ENCODE measurements at regions not wholly inside any gene's neighbourhood (a gene's known extent, or its start where the extent isn't known, plus 50 kb on each side); places are given as distances from the start of the nearest gene placed in this dataset.

DNA sequence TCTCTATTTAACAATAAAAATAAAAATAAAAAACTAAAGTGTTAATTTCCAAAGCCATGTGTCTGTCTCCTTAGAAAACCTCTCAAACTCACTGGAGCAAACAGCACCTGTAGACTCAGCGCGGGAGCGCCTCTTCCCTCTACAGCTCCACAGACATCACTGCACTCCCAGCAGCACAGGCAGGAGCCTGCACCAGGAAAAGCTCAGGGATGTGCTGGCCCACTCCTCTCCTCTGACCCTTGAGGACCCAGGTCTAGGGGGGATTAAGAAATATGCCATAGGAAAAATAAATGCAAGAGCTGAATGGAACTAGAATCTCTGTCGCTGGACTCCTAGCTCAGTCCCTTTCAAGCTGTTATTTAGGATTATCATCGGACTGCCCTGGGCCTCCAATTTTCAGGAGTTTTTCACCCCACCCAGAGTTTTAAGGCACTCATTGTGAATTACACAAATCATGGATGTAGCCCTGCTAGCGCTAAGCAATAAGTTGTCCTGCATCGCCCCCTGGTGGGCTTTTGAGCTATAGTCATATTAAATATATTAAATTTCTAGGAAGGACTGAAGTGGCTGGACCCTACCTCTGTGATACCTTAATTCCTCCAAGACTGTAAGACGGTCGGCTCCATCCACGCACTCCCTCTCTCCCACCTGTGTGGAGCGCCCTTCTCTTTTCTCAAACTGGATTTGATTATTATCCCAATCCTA lies 333.9 kb downstream of the UQCRFS1 start:
- DNase-seq = peak; percentile 66

GRCh38 chr19:28876609-28877123 lies 336.3 kb downstream of the UQCRFS1 start:
- no peak for DNase-seq

- no peak for DNase-seq
Measured at GRCh38 chr19:28874742-28875141, 338.2 kb downstream of the UQCRFS1 start.

GRCh38 chr19:28873301-28873700 lies 339.6 kb downstream of the UQCRFS1 start:
- no peak for DNase-seq

DNA sequence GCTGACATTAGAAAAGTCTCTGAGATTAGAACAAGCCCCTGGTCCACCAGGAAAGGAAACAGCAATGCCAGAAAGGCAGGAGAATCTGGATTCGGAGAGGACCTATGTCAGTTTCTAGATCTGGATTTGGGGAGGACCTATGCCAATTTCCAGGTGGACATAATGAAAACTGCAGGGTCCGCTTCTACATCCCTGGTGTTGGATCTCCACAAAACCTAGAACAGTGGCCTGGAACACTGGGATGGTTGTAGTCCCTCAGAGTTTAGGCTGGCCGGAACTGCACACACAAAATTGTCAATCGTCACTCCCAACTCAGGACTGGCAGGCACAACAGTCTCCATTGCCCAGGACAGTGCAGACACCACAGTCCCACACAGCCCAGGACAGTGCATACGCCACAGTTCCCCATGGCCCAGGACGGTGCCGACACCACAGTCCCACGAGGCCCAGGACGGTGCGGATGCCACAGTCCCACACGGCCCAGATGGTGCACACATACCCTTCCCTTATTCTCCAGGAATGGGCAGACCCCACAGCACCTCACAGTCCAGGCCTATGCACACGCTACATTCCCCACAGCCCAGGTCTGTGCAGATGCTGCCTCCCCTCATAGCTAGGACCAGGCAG lies 341.7 kb downstream of the UQCRFS1 start:
- DNase-seq = no peak

- DNase-seq = no peak
Measured at GRCh38 chr19:28869459-28869858, 343.5 kb downstream of the UQCRFS1 start.

- DNase-seq = no peak
Measured at GRCh38 chr19:28868836-28869235, 344.1 kb downstream of the UQCRFS1 start.

DNA sequence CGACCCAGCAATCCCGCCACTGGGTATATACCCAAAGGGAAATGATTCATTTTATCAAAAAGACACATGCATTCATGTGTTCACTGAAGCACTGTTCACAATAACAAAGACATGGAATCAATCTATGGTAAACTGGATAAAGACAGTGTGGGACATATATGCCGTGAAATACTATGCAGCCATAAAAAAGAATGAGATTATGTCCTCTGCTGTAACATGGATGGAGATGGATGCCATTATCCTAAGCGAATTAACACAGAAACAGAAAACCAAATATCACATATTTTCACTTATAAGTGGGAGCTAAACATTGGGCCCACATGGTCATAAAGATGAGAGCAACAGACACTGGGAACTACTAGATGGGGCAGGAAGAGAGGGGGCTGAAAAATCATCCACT lies 345.0 kb downstream of the UQCRFS1 start:
- no peak for DNase-seq

DNA sequence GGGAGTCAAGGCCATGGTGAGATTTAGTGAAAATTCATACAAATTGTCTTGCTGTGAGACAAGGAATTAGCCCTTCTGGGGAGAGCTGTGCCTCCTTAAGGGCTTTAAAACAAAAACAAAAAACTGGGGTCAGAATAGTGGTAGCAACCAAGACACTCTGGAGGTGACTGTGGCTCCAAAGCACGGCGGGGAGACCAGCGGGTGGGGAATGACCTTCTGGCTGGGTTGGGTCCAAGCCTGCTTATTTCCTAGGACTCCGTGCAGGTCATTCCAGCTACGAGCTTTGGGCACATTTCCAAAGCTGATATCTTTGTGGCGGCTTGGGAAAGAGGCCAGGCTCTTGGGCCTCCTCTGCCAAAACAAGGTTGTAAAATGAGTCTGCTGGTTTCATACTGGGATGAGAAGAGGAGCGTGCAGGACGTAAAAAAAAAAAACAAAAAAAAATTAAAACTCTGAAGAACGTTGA lies 348.3 kb downstream of the UQCRFS1 start:
- no peak for DNase-seq

GRCh38 chr19:28864024-28864503 lies 348.9 kb downstream of the UQCRFS1 start:
- no peak for DNase-seq

DNA sequence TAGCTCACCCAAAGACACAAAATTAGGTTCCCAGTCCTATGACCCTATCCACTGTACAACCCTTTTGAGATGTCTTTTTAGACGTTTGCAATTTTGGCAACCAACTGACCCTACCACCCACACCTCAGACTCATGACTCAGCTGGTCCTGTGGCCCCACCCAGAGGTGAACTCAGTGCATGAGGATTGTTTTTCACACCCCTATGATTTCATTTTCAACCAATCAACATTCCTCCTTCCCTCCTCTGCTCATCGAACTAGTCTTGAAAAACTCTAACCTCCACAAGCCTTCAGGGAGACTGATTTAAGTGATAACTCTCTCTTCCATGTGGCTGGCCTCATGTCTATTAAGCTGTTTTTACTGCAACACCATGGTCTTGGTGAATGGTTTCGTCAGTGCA lies 350.7 kb downstream of the UQCRFS1 start:
- no peak for DNase-seq

DNA sequence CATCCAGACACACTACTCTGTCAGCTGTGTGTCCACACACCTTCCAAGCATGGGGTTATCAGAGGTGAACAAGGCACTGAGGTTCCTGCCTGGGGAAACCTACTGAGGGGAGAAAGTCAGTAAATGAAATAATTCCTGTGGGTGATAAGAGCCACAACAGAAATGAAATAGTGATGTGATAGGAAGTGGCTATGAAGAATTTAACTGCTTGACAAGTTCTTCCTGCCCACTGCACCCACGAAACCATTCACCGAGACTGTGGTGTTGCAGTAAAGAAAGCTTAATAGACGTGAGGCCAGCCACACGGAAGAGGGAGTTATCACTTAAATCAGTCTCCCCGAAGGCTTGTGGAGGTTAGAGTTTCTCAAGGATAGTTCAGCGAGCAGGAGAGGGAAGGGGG lies 353.1 kb downstream of the UQCRFS1 start:
- peak; percentile 50 for DNase-seq

GRCh38 chr19:28858933-28859332 lies 354.0 kb downstream of the UQCRFS1 start:
- DNase-seq = no peak

- no peak for DNase-seq
Measured at GRCh38 chr19:28857967-28858366, 355.0 kb downstream of the UQCRFS1 start.

DNA sequence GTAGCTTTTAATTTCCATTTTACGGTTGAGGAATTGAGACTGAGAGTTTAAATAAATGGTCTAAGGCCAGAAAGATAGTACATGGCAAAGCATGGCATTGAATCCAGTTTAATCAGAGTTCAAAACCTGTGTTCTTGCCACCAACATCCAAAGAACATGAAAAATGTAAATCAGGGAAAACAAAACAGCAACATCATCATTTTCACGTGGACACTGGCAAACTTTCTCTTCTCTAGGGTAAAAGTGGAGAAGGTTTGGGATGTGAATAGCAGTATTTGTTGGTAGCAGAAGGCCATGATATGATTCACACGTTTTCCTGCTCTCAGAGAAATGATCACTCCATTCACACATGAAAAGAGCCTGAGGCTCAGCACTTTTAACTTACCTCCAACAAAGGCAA lies 357.7 kb downstream of the UQCRFS1 start:
- DNase-seq = no peak

DNA sequence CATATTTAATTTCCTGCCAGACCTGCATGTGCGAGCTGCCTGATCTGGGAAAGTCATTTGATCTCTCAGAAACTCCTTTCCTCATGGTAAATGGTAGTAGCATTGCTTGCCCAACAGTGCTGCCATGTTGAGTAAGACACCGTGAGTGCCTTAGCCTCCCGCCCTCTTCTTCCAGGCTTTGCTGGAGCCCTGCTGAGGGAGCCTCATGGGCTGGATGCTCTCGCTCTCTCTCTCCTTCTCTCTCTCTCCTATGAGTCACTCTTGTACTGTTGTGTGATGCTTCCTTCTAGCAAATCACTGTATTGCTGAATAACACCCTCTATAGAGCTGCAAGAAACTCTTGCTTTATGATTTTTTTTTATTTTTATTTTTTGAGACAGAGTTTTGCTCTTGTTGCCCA lies 365.5 kb downstream of the UQCRFS1 start:
- peak; percentile 95 for DNase-seq

GRCh38 chr19:28846094-28846812 lies 366.7 kb downstream of the UQCRFS1 start:
- no peak for DNase-seq

DNA sequence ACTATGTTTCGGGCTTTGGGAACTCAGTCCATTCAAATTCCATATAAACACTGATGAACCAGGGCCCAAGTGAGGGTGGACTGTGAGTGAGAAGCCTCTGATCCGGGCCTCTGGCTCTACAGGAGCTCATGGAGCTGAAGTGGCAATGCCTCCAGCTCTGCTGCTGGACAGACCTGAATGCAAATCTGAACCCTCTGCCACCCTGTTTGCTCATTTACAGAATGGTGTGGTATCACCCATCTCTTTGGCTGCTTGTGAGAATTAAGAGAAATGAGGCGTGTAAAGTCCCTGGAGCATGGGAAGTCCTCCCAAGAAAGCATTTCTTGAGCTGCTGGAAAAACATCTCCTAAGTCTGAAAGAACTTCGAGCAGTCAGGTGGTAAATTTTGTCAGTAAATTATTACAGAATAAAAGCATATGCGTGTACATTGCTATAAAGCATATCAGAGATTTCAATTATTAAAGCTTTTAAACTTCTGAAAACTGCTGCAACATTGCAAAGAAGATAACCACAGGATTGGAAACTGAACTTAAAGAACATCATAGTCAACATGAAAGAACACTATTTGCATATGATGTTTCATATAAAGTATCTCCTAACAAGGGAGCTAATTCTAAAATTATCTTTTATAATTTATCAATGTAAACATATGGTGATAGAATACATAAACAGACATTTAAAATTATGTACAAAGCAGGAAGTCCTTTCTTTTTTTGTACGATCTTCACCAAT lies 369.0 kb downstream of the UQCRFS1 start:
- no peak for DNase-seq

- DNase-seq = peak; percentile 40
Measured at GRCh38 chr19:28841531-28841930, 371.4 kb downstream of the UQCRFS1 start.

DNA sequence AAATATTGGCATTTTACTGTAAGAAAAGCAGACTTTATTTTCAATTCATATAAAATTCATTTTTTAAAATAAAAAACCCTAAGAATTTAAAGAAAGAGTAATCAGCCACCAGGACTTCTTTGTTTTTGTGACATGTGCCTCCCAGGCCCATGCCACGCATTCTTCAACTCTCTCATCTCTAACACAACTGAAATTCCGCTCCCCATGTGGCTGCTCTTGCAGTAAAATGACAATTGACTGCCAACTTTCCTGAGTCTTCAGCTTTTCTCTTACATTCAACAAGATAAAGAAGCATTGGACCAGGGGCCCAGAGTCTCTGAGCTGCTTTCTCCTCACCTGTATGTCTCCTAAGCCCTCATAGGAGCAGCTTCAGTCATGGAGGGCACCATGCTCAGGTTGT lies 372.1 kb downstream of the UQCRFS1 start:
- no peak for DNase-seq

DNA sequence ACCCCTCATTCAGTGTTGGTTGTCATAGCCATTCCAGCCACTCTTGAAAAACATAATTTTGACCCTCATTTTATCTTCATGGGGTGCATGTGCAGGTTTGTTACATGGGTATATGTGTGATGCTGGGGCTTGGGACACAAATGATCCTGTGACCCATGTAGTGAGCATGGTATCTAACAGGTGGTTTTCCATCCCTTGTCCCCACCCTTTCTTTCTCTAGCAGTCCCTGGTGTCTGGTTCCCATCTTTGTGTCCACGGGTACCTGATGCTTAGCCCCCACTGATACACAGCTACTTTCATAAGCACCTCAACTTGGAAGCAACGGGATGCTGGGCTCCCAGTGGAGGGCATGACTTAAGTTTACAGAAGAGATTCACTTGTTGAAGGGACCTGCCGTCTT lies 373.5 kb downstream of the UQCRFS1 start:
- no peak for DNase-seq

- DNase-seq = no peak
Measured at GRCh38 chr19:28838909-28839308, 374.0 kb downstream of the UQCRFS1 start.

- no peak for DNase-seq
Measured at GRCh38 chr19:28836421-28836820, 376.5 kb downstream of the UQCRFS1 start.

Data from MV-4-11 (cell line).